ENCODE measurements at regions not wholly inside any gene's neighbourhood (a gene's known extent, or its start where the extent isn't known, plus 50 kb on each side); places are given as distances from the start of the nearest gene placed in this dataset.

GRCh38 chr9:75429531-75430475 is 341.5 kb downstream of the OSTF1 start:
- Histone ChIP-seq H3K9ac (replicated peaks; ENCODE audit: extremely low read depth, insufficient read depth, low read length) (no peak overlapping the region), H3K4me1 (ENCODE audit: control insufficient read depth, extremely low read depth, insufficient read depth, low read length) (no peaks in the 10 kb centered on the region), H3K36me3 (ENCODE audit: control insufficient read depth in 2 of 2, extremely low read depth in 1 of 2, insufficient read depth in 2 of 2, low read length in 2 of 2) (no peaks in the 10 kb centered on the region), H3K4me2 (ENCODE audit: insufficient read depth, low read length) (no peak overlapping the region), H3K27me3 (ENCODE audit: control insufficient read depth in 2 of 2, insufficient read depth in 2 of 2, low read length in 2 of 2) (no peaks in the 10 kb centered on the region), H3K9me3 (replicated peaks; ENCODE audit: control insufficient read depth, insufficient read depth, low read length) (no peaks in the 10 kb centered on the region), H3K79me2 (ENCODE audit: control insufficient read depth, insufficient read depth, low read length) (no peaks in the 10 kb centered on the region), H3K9me1 (replicated peaks; ENCODE audit: control insufficient read depth, extremely low read depth, insufficient read depth, low read length) (no peaks in the 10 kb centered on the region), H4K20me1 (replicated peaks; ENCODE audit: control insufficient read depth, extremely low read depth, insufficient read depth, low read length) (no peaks in the 10 kb centered on the region), H3K27ac (ENCODE audit: insufficient read depth, low read depth, low read length) (no peak overlapping the region), H3K4me3 (replicated peaks in 1 of 3; ENCODE audit: insufficient read depth in 1 of 3, low read depth in 1 of 3, low read length in 3 of 3) (no peak overlapping the region), H2AFZ (ENCODE audit: low read depth, low read length) (no peak overlapping the region)
- dilution Hi-C loops (cut with MboI; ENCODE audit: extremely low pct_ligation_motif_present, low sequenced_read_pairs) (no loop called here), intact Hi-C loops (cut with micrococcal nuclease) (no loop called here)
- FAIRE-seq (no peak), DNase-seq (ENCODE audit: low read depth, low spot score) (no peak)
- CTCF ChIA-PET = no interaction called here
- TF ChIP-seq, protein P1, sequence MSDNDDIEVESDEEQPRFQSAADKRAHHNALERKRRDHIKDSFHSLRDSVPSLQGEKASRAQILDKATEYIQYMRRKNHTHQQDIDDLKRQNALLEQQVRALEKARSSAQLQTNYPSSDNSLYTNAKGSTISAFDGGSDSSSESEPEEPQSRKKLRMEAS (IDR thresholded peaks at IDR 0.05; ENCODE audit: insufficient read depth, insufficient read length) = no peak
- TF ChIP-seq MYC (IDR thresholded peaks at IDR 0.05; ENCODE audit: low read depth, low read length) = no peak
- no peak for TF ChIP-seq POLR2AphosphoS5 (IDR thresholded peaks at IDR 0.05; ENCODE audit: insufficient read depth, low read depth, low read length)
- no peak for TF ChIP-seq EZH2 (IDR thresholded peaks at IDR 0.05; ENCODE audit: borderline replicate concordance, low read depth, low read length, severe bottlenecking)
- TF ChIP-seq JUN (IDR thresholded peaks at IDR 0.05; ENCODE audit: borderline replicate concordance, insufficient read depth, insufficient read length, low read depth) = no peak
- TF ChIP-seq FOS (IDR thresholded peaks at IDR 0.05; ENCODE audit: borderline replicate concordance, insufficient read depth, low read length) = no peak
- no peak for TF ChIP-seq CTCF (IDR thresholded peaks at IDR 0.05; ENCODE audit: extremely low read depth in 1 of 2, insufficient read depth in 1 of 2, low read depth in 1 of 2, low read length in 2 of 2)
- no peak for TF ChIP-seq POLR2A (IDR thresholded peaks at IDR 0.05; ENCODE audit: low read depth, low read length)
- no peak for TF ChIP-seq GATA2 (IDR thresholded peaks at IDR 0.05; ENCODE audit: insufficient read depth, insufficient read length, low read depth, low read length)
- BruUV-seq (replicated peaks) = no TSS peak
- POLR2A ChIA-PET = no interaction called here
